GM12878 (cell line): ENCODE measurements at regions not wholly inside any gene's neighbourhood (a gene's known extent, or its start where the extent isn't known, plus 50 kb on each side); places are given as distances from the start of the nearest gene placed in this dataset.

Experiments
- BMI1 ChIP-seq: fragments of 450-650 bp; IDR thresholded peaks from 2 replicates; pipeline ENCODE4 v1.6.1; 2016; ENCODE audit warnings: mild to moderate bottlenecking, moderate library complexity, borderline replicate concordance
- EED ChIP-seq: sonication (generic); IDR thresholded peaks from 2 replicates; pipeline ENCODE4 v1.6.1; 2016; ENCODE audit warnings: antibody characterized with exemption, low read depth
- ESRRA ChIP-seq: IDR thresholded peaks from 2 replicates; pipeline ENCODE4 v1.6.1; 2012; ENCODE audit warnings: mild to moderate bottlenecking, low read length, improper control_type of control experiment
- ETV6 ChIP-seq, 2 experiments: fragments of 450-650 bp in 1 of 2; IDR thresholded peaks in 1 of 2; conservative IDR thresholded peaks in 1 of 2; 2 replicates each; pipeline ENCODE4 v1.6.1; 2014; ENCODE audit warnings: antibody characterized with exemption in 1 of 2, borderline replicate concordance in 1 of 2, low read depth in 1 of 2, mild to moderate bottlenecking in 1 of 2, moderate library complexity in 1 of 2
- NRF1 ChIP-seq: conservative IDR thresholded peaks from 2 replicates; pipeline ENCODE4 v1.6.1; 2011; ENCODE audit warnings: mild to moderate bottlenecking, low read depth, low read length, improper control_type of control experiment
- SRF ChIP-seq, 2 experiments: IDR thresholded peaks; 2 replicates each; pipeline ENCODE4 v1.6.1; 2011; ENCODE audit warnings: low read depth in 2 of 2, low read length in 2 of 2, mild to moderate bottlenecking in 1 of 2, moderate library complexity in 1 of 2
- ZBTB33 ChIP-seq: fragments of 450-650 bp; IDR thresholded peaks from 2 replicates; pipeline ENCODE4 v1.6.1; 2017; ENCODE audit warnings: mild to moderate bottlenecking

DNA sequence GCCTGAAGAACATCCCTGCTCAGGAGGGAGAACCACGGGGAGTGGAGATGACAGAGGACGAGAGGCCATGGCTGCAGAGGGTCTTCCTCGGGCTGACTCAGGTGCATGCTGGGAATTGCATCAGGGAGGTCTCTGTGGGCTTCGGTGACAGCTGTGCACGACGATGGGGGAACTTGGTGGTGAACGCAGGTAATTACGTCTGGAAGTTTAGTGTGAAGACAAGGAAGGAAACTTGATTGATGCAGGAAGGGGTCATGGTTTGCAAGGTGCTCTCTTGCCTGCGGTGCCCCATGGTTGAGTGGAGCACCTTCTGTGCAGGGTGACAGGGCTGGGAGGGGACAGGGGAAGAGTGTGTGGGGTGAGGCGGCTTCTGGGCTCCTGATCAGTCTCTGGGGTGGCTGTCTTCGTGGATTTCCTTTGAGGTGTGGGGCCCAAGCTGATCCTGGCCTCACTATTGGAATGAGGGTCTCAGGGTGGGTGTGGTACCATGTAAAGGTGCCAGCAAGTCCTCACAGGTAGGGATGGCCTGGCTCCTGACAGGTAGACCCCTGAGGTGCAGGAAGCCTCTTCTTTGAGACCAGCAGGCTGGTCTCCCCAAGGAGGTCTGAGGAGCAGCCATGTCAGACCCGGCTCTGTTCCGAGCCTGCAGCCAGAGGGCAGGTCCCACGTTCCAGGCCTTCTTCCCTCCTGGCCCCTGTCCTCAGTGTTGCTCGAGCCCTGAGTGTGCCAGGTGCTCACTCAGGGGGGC, 1020.1 kb downstream of the TBC1D22A start:
- no peak for TF ChIP-seq BMI1
- TF ChIP-seq SRF (IDR thresholded peaks at IDR 0.05; ENCODE audit: low read depth in 2 of 2, low read length in 2 of 2) = no peak
- TF ChIP-seq ZBTB33 = no peak
- no peak for TF ChIP-seq NRF1
- no peak for TF ChIP-seq ESRRA
- TF ChIP-seq ETV6 (conservative IDR thresholded peaks at IDR 0.05 in 1 of 2, IDR thresholded peaks at IDR 0.05 in 1 of 2; ENCODE audit: borderline replicate concordance in 1 of 2, low read depth in 1 of 2) = no peak
- no peak for TF ChIP-seq EED
